ENCODE measurements at regions not wholly inside any gene's neighbourhood (a gene's known extent, or its start where the extent isn't known, plus 50 kb on each side); places are given as distances from the start of the nearest gene placed in this dataset.

DNA sequence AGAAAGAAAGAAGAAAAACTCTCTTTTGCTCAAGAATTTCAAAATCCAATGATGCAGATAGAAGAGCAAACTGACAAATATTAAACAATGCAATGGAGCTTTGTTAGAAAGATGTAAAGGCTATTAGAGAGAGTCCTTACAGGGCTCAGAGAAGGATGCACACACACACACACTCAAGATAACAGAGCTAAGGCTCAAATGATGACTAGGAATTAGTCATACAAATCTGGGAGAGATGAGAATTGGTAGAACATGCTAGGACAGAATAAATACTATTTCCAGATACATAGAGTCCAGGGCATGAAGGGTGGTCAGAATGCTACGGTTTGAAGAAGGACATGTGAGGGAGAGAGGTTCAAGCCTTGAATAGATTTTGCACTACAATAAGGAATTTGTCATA lies 650.1 kb upstream of the MDGA2 start:
- TF ChIP-seq, protein P1, sequence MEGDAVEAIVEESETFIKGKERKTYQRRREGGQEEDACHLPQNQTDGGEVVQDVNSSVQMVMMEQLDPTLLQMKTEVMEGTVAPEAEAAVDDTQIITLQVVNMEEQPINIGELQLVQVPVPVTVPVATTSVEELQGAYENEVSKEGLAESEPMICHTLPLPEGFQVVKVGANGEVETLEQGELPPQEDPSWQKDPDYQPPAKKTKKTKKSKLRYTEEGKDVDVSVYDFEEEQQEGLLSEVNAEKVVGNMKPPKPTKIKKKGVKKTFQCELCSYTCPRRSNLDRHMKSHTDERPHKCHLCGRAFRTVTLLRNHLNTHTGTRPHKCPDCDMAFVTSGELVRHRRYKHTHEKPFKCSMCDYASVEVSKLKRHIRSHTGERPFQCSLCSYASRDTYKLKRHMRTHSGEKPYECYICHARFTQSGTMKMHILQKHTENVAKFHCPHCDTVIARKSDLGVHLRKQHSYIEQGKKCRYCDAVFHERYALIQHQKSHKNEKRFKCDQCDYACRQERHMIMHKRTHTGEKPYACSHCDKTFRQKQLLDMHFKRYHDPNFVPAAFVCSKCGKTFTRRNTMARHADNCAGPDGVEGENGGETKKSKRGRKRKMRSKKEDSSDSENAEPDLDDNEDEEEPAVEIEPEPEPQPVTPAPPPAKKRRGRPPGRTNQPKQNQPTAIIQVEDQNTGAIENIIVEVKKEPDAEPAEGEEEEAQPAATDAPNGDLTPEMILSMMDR (IDR thresholded peaks at IDR 0.05; ENCODE audit: low read depth, low read length) = no peak
- no peak for TF ChIP-seq POLR2A (IDR thresholded peaks at IDR 0.05; ENCODE audit: extremely low read depth, insufficient read length)
- TF ChIP-seq, protein P2, sequence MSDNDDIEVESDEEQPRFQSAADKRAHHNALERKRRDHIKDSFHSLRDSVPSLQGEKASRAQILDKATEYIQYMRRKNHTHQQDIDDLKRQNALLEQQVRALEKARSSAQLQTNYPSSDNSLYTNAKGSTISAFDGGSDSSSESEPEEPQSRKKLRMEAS (IDR thresholded peaks at IDR 0.05; ENCODE audit: low read depth, low read length) = no peak
